ENCODE measurements at regions not wholly inside any gene's neighbourhood (a gene's known extent, or its start where the extent isn't known, plus 50 kb on each side); places are given as distances from the start of the nearest gene placed in this dataset.

- Histone ChIP-seq H3K36me3 (ENCODE audit: insufficient read depth, low read length) (no peaks in the 10 kb centered on the region), H3K4me1 (ENCODE audit: insufficient read depth, low read length) (no peaks in the 10 kb centered on the region), H3K4me3 (ENCODE audit: low read length) (no peak overlapping the region), H3K9me3 (ENCODE audit: control insufficient read depth in 1 of 2, insufficient read depth in 1 of 2, low read length in 2 of 2) (peaks cover 0 to 9% of the 10 kb centered on the region in 2 experiments), H3K27ac (ENCODE audit: low read depth in 1 of 2, low read length in 2 of 2) (no peak overlapping the region), H3K27me3 (ENCODE audit: control insufficient read depth in 1 of 2, insufficient read depth in 2 of 2, low read length in 2 of 2) (no peaks in the 10 kb centered on the region)
- Mint-ChIP-seq H3K9me3 (peaks cover 4% of the 10 kb centered on the region), H3K36me3 (ENCODE audit: low read depth) (no peaks in the 10 kb centered on the region), H3K4me3 (no peak overlapping the region), H3K27ac (no peak overlapping the region), H3K27me3 (no peaks in the 10 kb centered on the region), H3K4me1 (ENCODE audit: low read depth) (no peaks in the 10 kb centered on the region)
- POLR2A ChIA-PET = no interaction called here
- TF ChIP-seq CTCF (IDR thresholded peaks at IDR 0.05) = no peak
- no peak for DNase-seq
- intact Hi-C loops (cut with DNase I, micrococcal nuclease) = no loop called here
- CTCF ChIA-PET = no interaction called here
- no peak for ATAC-seq (ENCODE audit: poor library complexity)
Measured at GRCh38 chr11:28514391-28514790, 406.2 kb downstream of the METTL15 start.

GRCh38 chr11:28512143-28512756 is 404.1 kb downstream of the METTL15 start:
- intact Hi-C loops (cut with DNase I, micrococcal nuclease) = no loop called here
- Histone ChIP-seq H3K4me1 (ENCODE audit: insufficient read depth, low read length) (no peaks in the 10 kb centered on the region), H3K4me3 (ENCODE audit: low read length) (no peak overlapping the region), H3K27ac (ENCODE audit: low read depth in 1 of 2, low read length in 2 of 2) (no peak overlapping the region), H3K36me3 (ENCODE audit: insufficient read depth, low read length) (no peaks in the 10 kb centered on the region), H3K27me3 (ENCODE audit: control insufficient read depth in 1 of 2, insufficient read depth in 2 of 2, low read length in 2 of 2) (no peaks in the 10 kb centered on the region), H3K9me3 (ENCODE audit: control insufficient read depth in 1 of 2, insufficient read depth in 1 of 2, low read length in 2 of 2) (peaks cover 0 to 9% of the 10 kb centered on the region in 2 experiments)
- CTCF ChIA-PET = no interaction called here
- ATAC-seq (ENCODE audit: poor library complexity) (no peak), DNase-seq (no peak)
- Mint-ChIP-seq H3K27ac (no peak overlapping the region), H3K27me3 (no peaks in the 10 kb centered on the region), H3K4me1 (ENCODE audit: low read depth) (no peaks in the 10 kb centered on the region), H3K4me3 (no peak overlapping the region), H3K9me3 (peaks cover 8% of the 10 kb centered on the region), H3K36me3 (ENCODE audit: low read depth) (no peaks in the 10 kb centered on the region)
- POLR2A ChIA-PET = no interaction called here
- no peak for TF ChIP-seq CTCF (IDR thresholded peaks at IDR 0.05)

GRCh38 chr11:28505232-28505631 is 397.0 kb downstream of the METTL15 start:
- CTCF ChIA-PET = no interaction called here
- ATAC-seq (ENCODE audit: poor library complexity) = no peak
- Histone ChIP-seq H3K4me3 (ENCODE audit: low read length) (no peak overlapping the region), H3K9me3 (ENCODE audit: control insufficient read depth in 1 of 2, insufficient read depth in 1 of 2, low read length in 2 of 2) (peaks cover 0 to 8% of the 10 kb centered on the region in 2 experiments), H3K4me1 (ENCODE audit: insufficient read depth, low read length) (no peaks in the 10 kb centered on the region), H3K27me3 (ENCODE audit: control insufficient read depth in 1 of 2, insufficient read depth in 2 of 2, low read length in 2 of 2) (no peaks in the 10 kb centered on the region), H3K36me3 (ENCODE audit: insufficient read depth, low read length) (no peaks in the 10 kb centered on the region), H3K27ac (ENCODE audit: low read depth in 1 of 2, low read length in 2 of 2) (no peak overlapping the region)
- Mint-ChIP-seq H3K9me3 (peaks cover 5% of the 10 kb centered on the region), H3K27me3 (no peaks in the 10 kb centered on the region), H3K27ac (no peak overlapping the region), H3K4me1 (ENCODE audit: low read depth) (no peaks in the 10 kb centered on the region), H3K4me3 (no peak overlapping the region), H3K36me3 (ENCODE audit: low read depth) (no peaks in the 10 kb centered on the region)
- POLR2A ChIA-PET = no interaction called here
- no peak for DNase-seq
- intact Hi-C loops (cut with DNase I, micrococcal nuclease) = no loop called here
- TF ChIP-seq CTCF (IDR thresholded peaks at IDR 0.05) = no peak

Measured in CD4-positive, alpha-beta T cell (primary cell).